Glomerular visceral epithelial cell (primary cell): ENCODE measurements at regions not wholly inside any gene's neighbourhood (a gene's known extent, or its start where the extent isn't known, plus 50 kb on each side); places are given as distances from the start of the nearest gene placed in this dataset.
"Not testable (repeated sequence)": the region's sequence is repeated elsewhere in the genome, so short reads cannot be mapped to it uniquely, and the experiment has no call there.

Experiments
- DNase-seq: peaks from one replicate; pipeline ENCODE4 v3.0.0-alpha.2; 2016; ENCODE audit errors: extremely low spot score

- DNase-seq: no peak
Measured at GRCh38 chr15:35928847-35929246, 382.9 kb upstream of the DPH6 start.

GRCh38 chr15:35929740-35930444 lies 383.9 kb upstream of the DPH6 start:
- no peak for DNase-seq

DNA sequence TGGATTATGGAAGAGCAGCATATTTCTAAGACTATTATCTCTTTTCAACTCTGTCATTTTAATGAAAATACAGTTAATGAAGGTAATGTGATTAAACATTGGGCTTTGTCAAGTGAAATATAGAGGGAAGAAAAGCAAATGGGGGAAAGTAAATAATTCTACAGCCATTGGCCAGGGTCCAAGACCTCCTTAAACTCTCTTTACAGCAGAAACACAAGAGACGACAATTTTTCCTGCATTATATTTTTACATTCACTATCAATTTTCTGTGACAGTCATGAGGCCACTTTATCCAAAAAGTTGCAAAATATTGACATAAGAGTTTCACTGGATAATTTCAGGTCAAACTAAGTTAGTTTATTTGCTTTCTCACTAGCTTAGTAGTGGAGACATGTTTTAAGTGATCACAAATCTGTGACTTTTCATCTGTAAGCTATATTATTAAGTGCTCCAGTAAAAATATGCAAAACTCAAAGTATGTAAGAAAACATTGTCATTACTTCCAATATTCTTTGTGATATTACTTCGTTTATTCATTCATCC lies 385.9 kb upstream of the DPH6 start:
- DNase-seq: no peak

DNA sequence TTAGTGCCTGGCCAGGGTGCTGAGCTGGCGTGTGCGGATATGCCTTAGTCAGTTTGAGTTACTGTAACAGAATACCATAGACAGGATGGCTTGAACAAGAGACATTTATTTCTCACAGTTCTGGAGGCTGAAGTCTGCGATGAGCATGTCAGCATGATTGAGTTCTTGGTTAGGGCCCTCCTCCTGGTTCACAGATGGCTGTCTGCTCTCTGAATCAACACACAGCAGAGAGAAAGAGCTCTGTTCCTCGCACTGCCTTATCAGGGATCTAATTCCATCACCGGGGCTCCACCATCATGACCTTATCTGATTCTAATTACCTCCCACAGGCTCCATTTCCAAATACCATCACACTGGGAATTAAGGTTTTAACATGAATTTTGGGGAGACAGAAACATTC lies 386.6 kb upstream of the DPH6 start:
- DNase-seq: no peak

- DNase-seq: no peak
Measured at GRCh38 chr15:35933531-35933930, 387.6 kb upstream of the DPH6 start.

DNA sequence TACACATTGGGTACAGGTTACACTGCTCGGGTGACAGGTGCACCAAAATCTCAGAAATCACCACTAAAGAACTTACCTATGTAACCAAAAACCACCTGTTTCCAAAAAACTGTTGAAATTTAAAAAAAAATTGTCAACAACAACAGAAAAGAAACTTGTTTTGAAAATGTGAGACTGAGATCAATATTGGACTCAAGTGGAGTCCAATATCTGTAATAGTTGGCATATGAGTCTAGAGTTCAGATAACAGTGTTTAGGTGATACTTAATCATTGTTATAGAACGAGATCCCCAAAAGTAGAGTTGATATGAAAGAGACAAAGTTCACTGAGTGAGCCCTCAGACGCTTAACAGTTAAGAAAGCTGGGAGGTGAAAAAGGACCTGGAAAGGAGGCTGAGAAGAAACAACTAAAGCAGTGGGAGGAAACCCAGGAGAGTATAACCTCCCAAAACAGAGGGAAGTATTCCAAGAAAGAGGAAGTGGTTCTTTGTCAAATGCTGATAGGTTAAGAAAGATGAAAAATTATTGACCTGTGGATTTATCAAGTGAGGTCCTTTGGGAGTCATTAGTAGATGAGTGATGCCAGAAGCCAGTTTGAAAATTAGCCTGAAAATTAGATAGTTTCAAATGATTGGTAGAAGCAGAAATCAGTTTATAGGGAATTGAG lies 388.6 kb upstream of the DPH6 start:
- no peak for DNase-seq

DNA sequence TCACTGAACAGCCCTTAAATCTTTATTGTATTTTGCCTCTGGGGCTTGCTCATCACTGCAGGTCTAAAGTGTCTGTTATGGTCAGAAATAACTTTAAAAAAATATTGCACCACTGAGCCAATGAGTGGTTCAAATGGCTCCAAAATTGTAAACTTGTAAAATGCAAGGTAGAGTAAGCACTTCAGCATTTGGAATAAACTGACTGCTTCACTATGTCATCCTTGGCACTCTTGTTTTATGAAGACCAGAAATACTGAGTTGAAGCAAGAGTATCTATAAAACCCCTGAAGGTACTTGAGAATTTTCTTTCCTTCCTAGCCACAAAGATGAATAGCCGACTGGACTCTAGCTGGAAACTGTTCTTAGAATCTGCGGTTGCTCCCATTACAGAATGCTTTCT lies 390.3 kb upstream of the DPH6 start:
- DNase-seq: no peak

DNA sequence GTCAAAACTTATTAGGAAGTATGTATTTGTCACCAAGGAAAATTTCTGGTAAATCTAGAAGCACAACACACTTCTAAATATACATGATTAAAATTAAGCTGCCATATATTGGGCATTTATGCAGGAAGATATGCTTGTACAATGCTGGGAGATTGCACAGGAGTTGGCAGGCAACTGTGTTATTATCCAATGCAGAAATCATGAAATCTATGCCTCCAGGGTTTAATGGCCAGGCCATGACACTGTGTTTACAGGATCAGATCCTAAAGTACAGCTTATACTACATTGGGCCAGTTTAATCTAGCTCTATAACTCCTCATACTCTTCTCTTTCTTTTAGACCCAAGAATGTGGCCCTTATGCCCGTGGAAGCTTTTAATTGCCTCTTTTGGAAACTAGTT lies 391.4 kb upstream of the DPH6 start:
- DNase-seq: no peak

- no peak for DNase-seq
Measured at GRCh38 chr15:35944945-35945585, 399.1 kb upstream of the DPH6 start.

DNA sequence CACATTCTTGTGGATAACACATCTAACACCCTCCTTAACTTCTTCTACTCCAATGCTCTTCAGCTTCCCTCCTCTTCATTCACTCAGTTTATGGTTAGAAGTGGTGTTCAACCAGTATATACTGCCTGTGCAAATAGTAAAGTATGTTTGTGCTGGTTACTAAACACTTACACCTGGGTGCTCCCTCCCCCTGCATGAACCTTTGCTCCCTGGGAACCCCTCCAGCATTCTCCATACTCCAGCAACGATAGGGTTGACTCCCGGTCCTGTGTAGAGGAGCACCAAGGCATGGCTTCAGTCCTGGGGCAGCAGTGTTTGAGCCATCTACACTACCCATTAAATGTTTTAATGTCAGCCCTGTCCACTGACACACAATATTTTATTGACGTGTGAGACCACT lies 407.5 kb upstream of the DPH6 start:
- no peak for DNase-seq

GRCh38 chr15:35956056-35956455 lies 410.1 kb upstream of the DPH6 start:
- no peak for DNase-seq

GRCh38 chr15:35958021-35958420 lies 412.1 kb upstream of the DPH6 start:
- no peak for DNase-seq

- no peak for DNase-seq
Measured at GRCh38 chr15:35958975-35959374, 413.0 kb upstream of the DPH6 start.

GRCh38 chr15:35963326-35963725 lies 417.4 kb upstream of the DPH6 start:
- DNase-seq: no peak

DNA sequence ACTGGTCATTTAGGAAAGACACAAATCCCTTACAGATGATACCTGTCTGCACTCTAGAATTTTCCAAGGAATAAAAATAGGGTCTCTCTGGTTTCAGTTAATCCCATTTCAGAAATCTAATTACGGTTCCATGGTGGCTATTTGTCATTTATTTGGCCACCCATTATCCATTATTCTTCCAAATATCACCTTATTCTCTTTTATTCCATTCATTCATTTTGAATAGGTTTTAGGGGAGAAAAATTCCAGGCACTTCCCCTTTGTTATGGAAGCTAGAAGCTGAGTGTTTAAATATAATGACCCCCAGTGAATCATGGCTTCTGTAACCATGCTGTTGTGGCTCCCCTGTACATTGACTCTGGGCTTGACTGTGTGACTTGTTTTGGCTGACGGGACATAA lies 420.8 kb upstream of the DPH6 start:
- DNase-seq: no peak

DNA sequence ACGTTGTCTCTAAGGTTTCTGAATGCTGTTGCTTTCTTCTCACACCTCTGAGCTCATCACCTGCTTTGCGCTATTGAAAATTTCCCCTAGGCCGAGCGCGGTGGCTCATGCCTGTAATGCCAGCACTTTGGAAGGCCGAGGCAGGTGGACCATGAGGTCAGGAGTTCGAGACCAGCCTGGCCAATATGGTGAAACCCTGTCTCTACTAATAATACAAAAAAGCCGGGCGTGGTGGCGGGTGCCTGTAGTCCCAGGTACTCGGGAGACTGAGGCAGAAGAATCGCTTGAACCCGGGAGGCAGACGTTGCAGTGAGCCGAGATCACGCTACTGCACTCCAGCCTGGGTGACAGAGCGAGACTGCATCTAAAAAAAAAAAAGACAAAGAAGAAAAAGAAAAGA lies 422.0 kb upstream of the DPH6 start:
- not testable (repeated sequence) for DNase-seq

- DNase-seq: no peak
Measured at GRCh38 chr15:35973029-35973428, 427.1 kb upstream of the DPH6 start.

DNA sequence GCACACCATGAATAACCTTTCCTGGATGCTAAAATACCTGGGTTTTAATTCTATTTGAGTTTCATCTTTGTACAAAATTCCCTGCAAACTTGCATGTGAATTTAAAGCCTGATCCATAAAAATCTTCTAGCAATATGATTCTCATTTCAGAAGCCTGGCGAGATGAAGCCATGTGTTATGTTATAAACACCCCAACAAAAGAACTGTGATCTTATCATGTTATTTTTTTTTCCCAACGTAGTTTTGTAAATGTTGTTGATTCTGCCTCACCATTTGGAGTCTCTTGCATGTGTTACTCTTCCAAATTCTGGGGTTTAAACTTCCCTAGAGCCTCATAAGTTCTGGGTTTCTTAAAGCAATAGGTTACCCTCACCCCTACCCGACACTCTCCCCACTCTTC lies 428.1 kb upstream of the DPH6 start:
- DNase-seq: no peak

DNA sequence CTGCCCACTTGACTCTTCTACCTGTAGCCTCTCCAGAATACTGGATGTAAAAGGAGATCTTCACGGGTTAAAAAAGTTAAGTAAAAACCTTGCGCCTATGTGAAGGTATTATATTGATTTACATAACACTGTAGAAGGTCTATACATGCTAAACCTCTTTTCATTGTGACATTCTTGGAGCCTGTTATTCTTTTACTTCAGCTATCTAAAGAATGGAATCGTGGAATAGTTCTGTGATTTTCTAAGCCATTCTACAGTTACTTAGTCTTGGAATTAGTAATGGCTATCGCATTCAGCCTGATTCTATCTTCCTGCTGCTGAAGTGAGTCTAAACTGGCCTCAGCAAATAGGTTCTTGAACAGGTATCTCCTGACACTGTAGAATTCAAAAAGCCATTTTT lies 430.0 kb upstream of the DPH6 start:
- no peak for DNase-seq

DNA sequence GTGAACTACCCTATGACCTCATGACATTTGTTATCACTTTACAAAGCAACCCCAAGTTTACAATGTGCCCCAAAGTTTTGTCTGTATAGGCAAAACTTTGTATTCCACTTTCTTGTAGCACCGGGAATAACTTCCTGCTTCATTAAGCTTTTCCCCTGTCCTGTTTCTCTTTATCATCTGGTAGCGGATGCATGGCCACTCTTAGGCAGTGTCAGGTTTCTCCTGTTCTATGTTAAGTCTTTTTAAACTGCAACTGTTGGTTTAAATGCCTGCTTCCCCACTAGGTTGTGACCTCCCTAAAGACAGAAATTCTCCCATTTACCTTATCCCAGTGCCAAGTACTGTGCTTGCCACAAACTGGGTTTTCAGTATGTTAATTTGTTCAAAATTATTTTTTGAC lies 433.6 kb upstream of the DPH6 start:
- DNase-seq: no peak

DNA sequence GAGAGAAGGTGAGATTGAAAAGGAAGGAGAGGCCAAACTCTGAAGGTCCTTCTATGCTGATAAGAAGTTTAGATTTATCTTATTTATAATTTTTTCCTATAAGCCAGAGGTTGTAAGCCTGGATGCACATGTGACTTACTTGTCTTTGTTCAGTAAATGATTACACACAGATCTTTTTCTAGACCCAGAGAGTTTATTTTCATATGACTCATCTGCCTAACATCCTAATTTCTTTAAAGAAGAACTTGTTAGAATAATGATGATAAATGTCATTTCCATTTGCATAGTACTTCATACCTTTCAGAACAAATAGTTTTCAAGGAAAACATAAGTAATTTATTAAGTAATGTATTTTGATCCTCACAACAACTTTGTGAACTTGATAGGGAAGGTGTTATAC lies 434.8 kb upstream of the DPH6 start:
- DNase-seq: peak; percentile 7

GRCh38 chr15:35986191-35986721 lies 440.3 kb upstream of the DPH6 start:
- DNase-seq: no peak

DNA sequence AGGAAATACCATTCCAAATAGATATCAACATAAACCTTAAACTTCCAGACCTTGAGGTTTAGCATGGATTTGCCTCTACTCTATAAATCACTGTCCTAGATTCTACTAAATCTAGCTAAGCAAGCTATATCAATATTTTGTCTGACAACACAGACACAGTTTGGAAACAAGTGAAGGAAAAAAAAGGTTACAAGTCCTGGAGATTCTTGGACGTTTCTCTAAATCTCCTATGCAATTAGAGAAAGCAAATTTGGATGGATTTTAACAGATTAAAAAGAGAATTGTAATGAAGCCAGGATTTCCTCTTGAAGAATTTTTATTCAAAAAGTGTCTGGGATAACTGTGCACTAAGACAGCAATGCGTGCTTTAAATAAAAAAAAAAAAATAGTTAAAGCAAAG lies 441.1 kb upstream of the DPH6 start:
- DNase-seq: no peak
